Spleen (tissue), 11 donors: ENCODE measurements at regions not wholly inside any gene's neighbourhood (a gene's known extent, or its start where the extent isn't known, plus 50 kb on each side); places are given as distances from the start of the nearest gene placed in this dataset.

ENCODE experiments used
- DNase-seq: peaks from one replicate; pipeline ENCODE4 v3.0.0-alpha.2; 2020
- H3K27ac ChIP-seq, 8 donors: fragments of 200-600 bp; sonication (generic) in 7 of 8; 1 replicate in 4 of 8; 2 replicates in 4 of 8; pipeline versions ENCODE4 v1.5.0 to v1.8.0; 2016 to 2021; ENCODE audit warnings: inconsistent platforms in 4 of 8, mild to moderate bottlenecking in 4 of 8, moderate library complexity in 1 of 8
- H3K27me3 ChIP-seq, 7 donors: fragments of 200-600 bp; sonication (generic) in 6 of 7; replicated peaks in 1 of 7; 1 replicate in 4 of 7; 2 replicates in 3 of 7; pipeline versions ENCODE4 v1.5.0 to v1.8.0; 2016 to 2021; ENCODE audit warnings: inconsistent platforms in 3 of 7, mild to moderate bottlenecking in 1 of 7
- H3K36me3 ChIP-seq, 6 donors: fragments of 200-600 bp; sonication (generic) in 5 of 6; 1 replicate in 4 of 6; 2 replicates in 2 of 6; pipeline versions ENCODE4 v1.5.0 to v1.8.0; 2016 to 2021; ENCODE audit warnings: inconsistent platforms in 2 of 6
- H3K4me1 ChIP-seq, 6 donors: fragments of 200-600 bp; sonication (generic) in 5 of 6; 1 replicate in 3 of 6; 2 replicates in 3 of 6; pipeline versions ENCODE4 v1.5.0 to v1.8.0; 2016 to 2021; ENCODE audit warnings: inconsistent platforms in 3 of 6
- H3K4me3 ChIP-seq, 8 donors: fragments of 200-600 bp; sonication (generic) in 7 of 8; 1 replicate in 4 of 8; 2 replicates in 4 of 8; pipeline versions ENCODE4 v1.5.0 to v1.8.0; 2016 to 2021; ENCODE audit warnings: inconsistent platforms in 4 of 8, mild to moderate bottlenecking in 4 of 8, moderate library complexity in 2 of 8
- H3K9me3 ChIP-seq, 8 donors: fragments of 200-600 bp; sonication (generic) in 7 of 8; 1 replicate in 4 of 8; 2 replicates in 4 of 8; pipeline versions ENCODE4 v1.5.0 to v1.8.0; 2016 to 2021; ENCODE audit warnings: inconsistent platforms in 4 of 8
- POLR2A ChIP-seq, 3 donors: fragments of 450-650 bp; IDR thresholded peaks; one replicate each; pipeline ENCODE4 v1.5.1; 2017; ENCODE audit warnings: antibody characterized with exemption in 3 of 3, mild to moderate bottlenecking in 1 of 3
- POLR2AphosphoS5 ChIP-seq, 3 donors: sonication (generic); formaldehyde crosslinking; IDR thresholded peaks; one replicate each; pipeline ENCODE4 v1.5.1; 2017; ENCODE audit warnings: antibody characterized with exemption in 3 of 3
- WGBS, 5 donors: extraction: QIAGEN DNeasy Blood & Tissue Kit in 3 of 5; methylation state at CpG; one replicate each; pipeline versions ENCODE4 v1.1.5 to v1.1.7; 2013 to 2018; 5-methylcytosine and 5-hydroxymethylcytosine counted together
- intact Hi-C: fragments of 100-400 bp; cut with DNase I; formaldehyde crosslinking; loops from one replicate; pipeline ENCODE4 v1.15.0; 2023; ENCODE audit warnings: low total_unique reads
- TF ChIP-seq, protein P1 (sequence below), 11 experiments: fragments of 200-600 bp in 7 of 11; fragments of 450-650 bp in 4 of 11; sonication (generic) in 4 of 11; IDR thresholded peaks in 8 of 11; conservative IDR thresholded peaks in 3 of 11; 1 replicate in 7 of 11; 2 replicates in 4 of 11; pipeline versions ENCODE4 v1.4.0 to v1.8.0; 2016 to 2021; ENCODE audit warnings: antibody characterized with exemption in 11 of 11, inconsistent platforms in 4 of 11, mild to moderate bottlenecking in 1 of 11
- donor health status: healthy with polysubstance abuse.
- donor health status: DM: no; HTN: no; CAD: no; lungs with moderate emphysema.
- donor health status: DM: no; HTN: no; CAD: no.
- donor health status: Bipolar disorder and iron deficiency.
- donor health status: healthy.
- donor health status: DM: no; HTN: no; CAD: no.
- donor health status: DM: yes; HTN: yes; CAD: no.

DNA sequence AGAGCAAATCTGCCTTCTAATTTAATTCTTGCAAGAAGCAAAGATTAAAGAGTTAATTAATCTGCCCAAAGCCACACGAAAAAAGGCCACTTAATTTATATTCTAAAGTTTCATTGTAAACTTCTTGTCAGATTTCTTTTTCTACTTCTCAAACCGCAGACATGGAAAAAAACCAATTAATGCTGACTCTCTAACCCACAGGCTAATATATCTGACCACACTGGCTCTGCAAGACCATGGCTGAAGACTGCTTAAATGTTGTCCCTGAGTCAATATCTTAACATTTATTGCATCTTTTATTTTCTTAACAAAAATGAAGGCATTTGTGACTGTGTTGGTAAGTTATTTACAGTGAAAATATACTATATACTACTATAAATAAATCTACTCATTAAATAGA is 234.0 kb upstream of the SP8 start:
- Histone ChIP-seq H3K9me3 (no peaks in the 10 kb centered on the region), H3K27ac (no peak overlapping the region), H3K4me3 (no peak overlapping the region), H3K36me3 (no peaks in the 10 kb centered on the region), H3K4me1 (no peaks in the 10 kb centered on the region), H3K27me3 (peaks cover 0 to 5% (median 0%) of the 10 kb centered on the region in 7 donors)
- TF ChIP-seq POLR2AphosphoS5 (IDR thresholded peaks at IDR 0.05) (no peak), POLR2A (IDR thresholded peaks at IDR 0.05) (no peak)
- TF ChIP-seq, protein P1, sequence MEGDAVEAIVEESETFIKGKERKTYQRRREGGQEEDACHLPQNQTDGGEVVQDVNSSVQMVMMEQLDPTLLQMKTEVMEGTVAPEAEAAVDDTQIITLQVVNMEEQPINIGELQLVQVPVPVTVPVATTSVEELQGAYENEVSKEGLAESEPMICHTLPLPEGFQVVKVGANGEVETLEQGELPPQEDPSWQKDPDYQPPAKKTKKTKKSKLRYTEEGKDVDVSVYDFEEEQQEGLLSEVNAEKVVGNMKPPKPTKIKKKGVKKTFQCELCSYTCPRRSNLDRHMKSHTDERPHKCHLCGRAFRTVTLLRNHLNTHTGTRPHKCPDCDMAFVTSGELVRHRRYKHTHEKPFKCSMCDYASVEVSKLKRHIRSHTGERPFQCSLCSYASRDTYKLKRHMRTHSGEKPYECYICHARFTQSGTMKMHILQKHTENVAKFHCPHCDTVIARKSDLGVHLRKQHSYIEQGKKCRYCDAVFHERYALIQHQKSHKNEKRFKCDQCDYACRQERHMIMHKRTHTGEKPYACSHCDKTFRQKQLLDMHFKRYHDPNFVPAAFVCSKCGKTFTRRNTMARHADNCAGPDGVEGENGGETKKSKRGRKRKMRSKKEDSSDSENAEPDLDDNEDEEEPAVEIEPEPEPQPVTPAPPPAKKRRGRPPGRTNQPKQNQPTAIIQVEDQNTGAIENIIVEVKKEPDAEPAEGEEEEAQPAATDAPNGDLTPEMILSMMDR (IDR thresholded peaks at IDR 0.05 in 8 of 11, conservative IDR thresholded peaks at IDR 0.05 in 3 of 11) = no peak
- WGBS, 5 donors = 57 to 73% (median 65%) methylated on average over 2 of the region's 2 CpGs
- DNase-seq = no peak
- intact Hi-C loops = no loop called here

DNA sequence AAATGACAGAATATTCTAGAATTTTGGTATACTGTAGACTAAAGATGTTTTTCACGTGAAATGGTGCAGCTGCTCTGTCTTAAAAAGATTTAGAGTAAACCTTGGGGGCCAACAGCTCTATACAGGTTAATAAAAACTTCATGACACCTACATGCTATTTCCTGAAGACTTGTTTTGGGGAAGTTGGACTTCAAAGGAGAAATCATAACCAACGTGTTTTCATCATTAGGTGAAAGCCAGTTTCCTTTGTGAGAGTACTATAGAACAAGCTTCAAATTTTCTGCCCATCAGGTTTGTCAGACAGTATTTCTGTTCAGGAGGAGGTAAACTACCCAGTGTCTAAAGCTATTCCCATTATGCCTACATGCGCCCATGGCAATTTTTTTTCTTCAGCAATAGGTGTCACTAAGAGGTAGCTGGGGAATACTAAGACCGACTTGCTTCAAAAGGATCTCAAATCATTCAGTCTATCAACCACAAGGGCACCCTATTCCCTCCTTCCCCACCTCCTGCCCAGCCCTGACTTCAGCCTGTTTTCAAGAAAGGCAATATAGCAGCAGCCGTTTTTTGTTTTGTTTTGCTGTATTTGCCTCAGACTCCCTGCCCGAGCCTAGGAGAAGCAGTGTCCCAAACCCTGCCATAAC is 237.3 kb upstream of the SP8 start:
- DNase-seq = no peak
- Histone ChIP-seq H3K4me1 (no peaks in the 10 kb centered on the region), H3K4me3 (no peak overlapping the region), H3K9me3 (no peaks in the 10 kb centered on the region), H3K27me3 (peaks cover 0 to 5% (median 0%) of the 10 kb centered on the region in 7 donors), H3K36me3 (no peaks in the 10 kb centered on the region), H3K27ac (no peak overlapping the region)
- intact Hi-C loops = no loop called here
- WGBS, 5 donors = 67 to 74% (median 68%) methylated on average over 6 of the region's 6 CpGs
- no peak for TF ChIP-seq POLR2AphosphoS5 (IDR thresholded peaks at IDR 0.05)
- TF ChIP-seq, protein P1 (IDR thresholded peaks at IDR 0.05 in 8 of 11, conservative IDR thresholded peaks at IDR 0.05 in 3 of 11) = no peak
- no peak for TF ChIP-seq POLR2A (IDR thresholded peaks at IDR 0.05)

DNA sequence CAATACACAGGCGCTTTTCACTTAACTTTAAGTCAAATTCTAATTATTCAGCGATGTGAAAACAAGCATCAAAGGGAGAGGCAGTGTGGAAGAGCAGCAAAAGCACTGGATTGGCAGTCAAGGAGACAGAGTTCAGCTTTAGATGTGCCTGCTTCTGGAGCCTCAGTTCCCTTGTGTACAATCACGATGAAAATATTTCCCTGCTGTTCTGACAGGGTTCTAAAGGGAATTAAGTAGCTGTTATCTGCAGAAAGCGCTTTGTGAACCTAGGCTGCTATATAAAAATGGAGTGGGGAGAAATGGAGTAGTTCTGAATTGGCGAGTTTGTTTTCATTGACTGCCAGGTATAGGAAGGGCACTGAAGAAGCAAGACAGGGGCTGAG is 237.8 kb upstream of the SP8 start:
- no peaks in the 10 kb centered on the region for H3K4me1 ChIP-seq
- WGBS, 5 donors = 72 to 88% (median 80%) methylated on average over 5 of the region's 5 CpGs
- H3K4me3 ChIP-seq = no peak overlapping the region
- no peak for DNase-seq
- intact Hi-C loops = no loop called here
- H3K27me3 ChIP-seq = peaks cover 0 to 5% (median 0%) of the 10 kb centered on the region in 7 donors
- TF ChIP-seq POLR2A (IDR thresholded peaks at IDR 0.05) (no peak), POLR2AphosphoS5 (IDR thresholded peaks at IDR 0.05) (no peak)
- TF ChIP-seq, protein P1 (IDR thresholded peaks at IDR 0.05 in 8 of 11, conservative IDR thresholded peaks at IDR 0.05 in 3 of 11) = no peak
- no peak overlapping the region for H3K27ac ChIP-seq
- H3K36me3 ChIP-seq = no peaks in the 10 kb centered on the region
- no peaks in the 10 kb centered on the region for H3K9me3 ChIP-seq

DNA sequence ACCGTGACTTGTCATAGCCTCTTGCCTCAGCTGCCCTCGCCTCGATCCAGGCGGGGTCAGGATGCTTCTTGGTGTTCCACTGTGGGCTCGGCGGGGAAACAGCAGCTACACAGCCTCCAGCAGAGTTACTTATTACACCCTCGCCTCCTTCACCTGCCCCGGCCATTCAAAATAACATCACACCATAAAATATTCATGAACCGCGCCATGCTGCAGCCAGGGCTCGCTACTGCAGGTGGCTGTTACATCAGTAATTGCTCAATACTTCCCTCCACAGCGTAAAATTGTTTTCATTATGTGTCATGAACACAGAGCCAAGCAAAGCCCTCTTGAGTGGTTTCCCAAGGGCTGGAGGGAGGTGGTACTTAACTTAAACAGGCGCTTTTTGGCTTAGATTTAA is 241.5 kb upstream of the SP8 start:
- Histone ChIP-seq H3K9me3 (no peaks in the 10 kb centered on the region), H3K36me3 (no peaks in the 10 kb centered on the region), H3K4me1 (no peaks in the 10 kb centered on the region), H3K4me3 (no peak overlapping the region), H3K27ac (no peak overlapping the region), H3K27me3 (peaks cover 0 to 5% (median 0%) of the 10 kb centered on the region in 7 donors)
- DNase-seq = no peak
- WGBS, 5 donors = 58 to 72% (median 60%) methylated on average over 13 of the region's 13 CpGs
- TF ChIP-seq, protein P1 (IDR thresholded peaks at IDR 0.05 in 8 of 11, conservative IDR thresholded peaks at IDR 0.05 in 3 of 11) = no peak
- TF ChIP-seq POLR2AphosphoS5 (IDR thresholded peaks at IDR 0.05) (no peak), POLR2A (IDR thresholded peaks at IDR 0.05) (no peak)
- intact Hi-C loops = no loop called here
